Stomach (tissue), 8 donors: ENCODE measurements at regions not wholly inside any gene's neighbourhood (a gene's known extent, or its start where the extent isn't known, plus 50 kb on each side); places are given as distances from the start of the nearest gene placed in this dataset.

Experiments used
- DNase-seq, 2 donors: peaks; one replicate each; pipeline versions ENCODE4 v3.0.0 to v3.0.0-alpha.2; 2013 to 2019
- H3K27ac ChIP-seq, 5 donors: fragments of 200-600 bp in 4 of 5; sonication (generic) in 4 of 5; one replicate each; pipeline ENCODE4 v1.5.1; 2013 to 2019; ENCODE audit warnings: mild to moderate bottlenecking in 1 of 5, moderate library complexity in 1 of 5
- H3K27me3 ChIP-seq, 3 donors: fragments of 200-600 bp; sonication (generic); one replicate each; pipeline ENCODE4 v1.5.1; 2017 to 2019; ENCODE audit warnings: mixed run types in 1 of 3
- H3K36me3 ChIP-seq, 4 donors: fragments of 200-600 bp; sonication (generic); 1 replicate in 3 of 4; 2 replicates in 1 of 4; pipeline ENCODE4 v1.5.1; 2016 to 2019
- H3K4me1 ChIP-seq, 4 donors: fragments of 200-600 bp; sonication (generic); one replicate each; pipeline ENCODE4 v1.5.1; 2016 to 2019
- H3K4me3 ChIP-seq, 4 donors: fragments of 200-600 bp; sonication (generic) in 3 of 4; one replicate each; pipeline ENCODE4 v1.5.1; 2016 to 2019; ENCODE audit warnings: mild to moderate bottlenecking in 1 of 4
- H3K9me3 ChIP-seq, 4 donors: fragments of 200-600 bp; sonication (generic); one replicate each; pipeline ENCODE4 v1.5.1; 2016 to 2019
- CTCF ChIP-seq, 7 experiments: fragments of 450-650 bp in 4 of 7; fragments of 200-600 bp in 3 of 7; sonication (generic) in 3 of 7; IDR thresholded peaks; one replicate each; pipeline ENCODE4 v1.5.1; 2016 to 2019; ENCODE audit warnings: antibody characterized with exemption in 7 of 7, control low read depth in 2 of 7, mild to moderate bottlenecking in 1 of 7
- EP300 ChIP-seq: sonication (generic); formaldehyde crosslinking; IDR thresholded peaks from one replicate; pipeline ENCODE4 v1.6.1; 2017; ENCODE audit warnings: antibody characterized with exemption
- POLR2A ChIP-seq, 4 donors: fragments of 450-650 bp; IDR thresholded peaks; one replicate each; pipeline ENCODE4 v1.6.1; 2016; ENCODE audit warnings: antibody characterized with exemption in 4 of 4, control low read depth in 2 of 4, mild to moderate bottlenecking in 1 of 4, moderate library complexity in 1 of 4
- POLR2AphosphoS5 ChIP-seq, 3 donors: sonication (generic); formaldehyde crosslinking; IDR thresholded peaks; one replicate each; pipeline ENCODE4 v1.6.1; 2016; ENCODE audit warnings: antibody characterized with exemption in 3 of 3
- WGBS, 5 donors: extraction: QIAGEN DNeasy Blood & Tissue Kit in 3 of 5; methylation state at CpG; one replicate each; pipeline versions ENCODE4 v1.1.5 to v1.1.7; 2013 to 2018; 5-methylcytosine and 5-hydroxymethylcytosine counted together
- intact Hi-C: fragments of 100-400 bp; cut with DNase I; formaldehyde crosslinking; loops from one replicate; pipeline ENCODE4 v1.15.1; 2023; ENCODE audit warnings: low total_unique reads
- donor health status: healthy with polysubstance abuse.
- donor health status: Bipolar disorder and iron deficiency.
- donor health status: healthy.

- no peak overlapping the region for H3K27ac ChIP-seq
- H3K9me3 ChIP-seq: peaks cover 0 to 15% (median 10%) of the 10 kb centered on the region in 4 donors
- no peak for DNase-seq
- no peaks in the 10 kb centered on the region for H3K27me3 ChIP-seq
- no peak overlapping the region for H3K4me3 ChIP-seq
- TF ChIP-seq POLR2A (IDR thresholded peaks at IDR 0.05): no peak
- no peak for TF ChIP-seq CTCF (IDR thresholded peaks at IDR 0.05)
- no peak for TF ChIP-seq EP300
- TF ChIP-seq POLR2AphosphoS5 (IDR thresholded peaks at IDR 0.05): no peak
- H3K4me1 ChIP-seq: no peaks in the 10 kb centered on the region
- no peaks in the 10 kb centered on the region for H3K36me3 ChIP-seq
- 75 to 94% (median 92%) methylated on average over 2 of the region's 2 CpGs for WGBS, 5 donors
- intact Hi-C loops: no loop called here
Measured at GRCh38 chr5:26563979-26564378, 474.4 kb downstream of the CDH9 start.

GRCh38 chr5:26553079-26553478 is 485.3 kb downstream of the CDH9 start:
- H3K27ac ChIP-seq: no peak overlapping the region
- peaks cover 0 to 2% (median 0%) of the 10 kb centered on the region in 4 donors for H3K9me3 ChIP-seq
- no peaks in the 10 kb centered on the region for H3K4me1 ChIP-seq
- H3K27me3 ChIP-seq: no peaks in the 10 kb centered on the region
- H3K4me3 ChIP-seq: no peak overlapping the region
- no peak for DNase-seq
- intact Hi-C loops: no loop called here
- H3K36me3 ChIP-seq: no peaks in the 10 kb centered on the region
- WGBS, 5 donors: 80 to 87% (median 82%) methylated on average over 2 of the region's 2 CpGs
- TF ChIP-seq EP300: no peak
- no peak for TF ChIP-seq POLR2AphosphoS5 (IDR thresholded peaks at IDR 0.05)
- no peak for TF ChIP-seq POLR2A (IDR thresholded peaks at IDR 0.05)
- no peak for TF ChIP-seq CTCF (IDR thresholded peaks at IDR 0.05)

GRCh38 chr5:26543987-26544386 is 494.4 kb downstream of the CDH9 start:
- H3K9me3 ChIP-seq: peaks cover 0 to 28% (median 4%) of the 10 kb centered on the region in 4 donors

GRCh38 chr5:26538226-26538625 is 500.2 kb downstream of the CDH9 start:
- DNase-seq: no peak
- peaks cover 0 to 16% (median 4%) of the 10 kb centered on the region in 4 donors for H3K9me3 ChIP-seq
- H3K4me3 ChIP-seq: no peak overlapping the region
- no peaks in the 10 kb centered on the region for H3K4me1 ChIP-seq
- TF ChIP-seq CTCF (IDR thresholded peaks at IDR 0.05): no peak
- no peak for TF ChIP-seq POLR2A (IDR thresholded peaks at IDR 0.05)
- TF ChIP-seq EP300: no peak
- TF ChIP-seq POLR2AphosphoS5 (IDR thresholded peaks at IDR 0.05): no peak
- H3K27ac ChIP-seq: no peak overlapping the region
- H3K36me3 ChIP-seq: no peaks in the 10 kb centered on the region
- 36 to 90% (median 79%) methylated on average over 1 of the region's 1 CpG for WGBS, 5 donors
- no peaks in the 10 kb centered on the region for H3K27me3 ChIP-seq
- intact Hi-C loops: no loop called here

More at GRCh38 chr5:26543987-26544386, 494.4 kb downstream of the CDH9 start:
- TF ChIP-seq POLR2A (IDR thresholded peaks at IDR 0.05) (no peak), POLR2AphosphoS5 (IDR thresholded peaks at IDR 0.05) (no peak), EP300 (no peak), CTCF (IDR thresholded peaks at IDR 0.05) (no peak)
- Histone ChIP-seq H3K4me3 (no peak overlapping the region), H3K36me3 (no peaks in the 10 kb centered on the region), H3K27me3 (no peaks in the 10 kb centered on the region), H3K27ac (no peak overlapping the region), H3K4me1 (no peaks in the 10 kb centered on the region)
- no peak for DNase-seq
- intact Hi-C loops: no loop called here
- 70 to 93% (median 87%) methylated on average over 1 of the region's 1 CpG for WGBS, 5 donors
